COR-L47 (cell line): ENCODE measurements at regions not wholly inside any gene's neighbourhood (a gene's known extent, or its start where the extent isn't known, plus 50 kb on each side); places are given as distances from the start of the nearest gene placed in this dataset.
"Not testable (repeated sequence)": the region's sequence is repeated elsewhere in the genome, so short reads cannot be mapped to it uniquely, and the experiment has no call there.

Experiments
- DNase-seq: peaks from one replicate; lab custom pipeline; 2025; lab: John Stamatoyannopoulos, UW

GRCh38 chr5:98206566-98206965, 566.9 kb upstream of the RGMB start:
- DNase-seq = no peak

GRCh38 chr5:98209418-98209817, 564.0 kb upstream of the RGMB start:
- no peak for DNase-seq

GRCh38 chr5:98214240-98215051, 559.0 kb upstream of the RGMB start:
- DNase-seq = no peak

GRCh38 chr5:98217138-98217537, 556.3 kb upstream of the RGMB start:
- no peak for DNase-seq

GRCh38 chr5:98218838-98219237, 554.6 kb upstream of the RGMB start:
- DNase-seq = no peak

- DNase-seq = no peak
Measured at GRCh38 chr5:98227489-98227888, 546.0 kb upstream of the RGMB start.

GRCh38 chr5:98231089-98231488, 542.4 kb upstream of the RGMB start:
- DNase-seq = no peak

GRCh38 chr5:98237794-98238193, 535.7 kb upstream of the RGMB start:
- not testable (repeated sequence) for DNase-seq

GRCh38 chr5:98243972-98244371, 529.5 kb upstream of the RGMB start:
- DNase-seq = no peak

- DNase-seq = no peak
Measured at GRCh38 chr5:98248949-98249348, 524.5 kb upstream of the RGMB start.

- no peak for DNase-seq
Measured at GRCh38 chr5:98258939-98259338, 514.5 kb upstream of the RGMB start.

- no peak for DNase-seq
Measured at GRCh38 chr5:98259595-98259994, 513.9 kb upstream of the RGMB start.

- DNase-seq = no peak
Measured at GRCh38 chr5:98263084-98263483, 510.4 kb upstream of the RGMB start.

- DNase-seq = no peak
Measured at GRCh38 chr5:98268162-98268860, 505.2 kb upstream of the RGMB start.

GRCh38 chr5:98275980-98276379, 497.5 kb upstream of the RGMB start:
- DNase-seq = no peak

- no peak for DNase-seq
Measured at GRCh38 chr5:98282521-98282920, 490.9 kb upstream of the RGMB start.

- DNase-seq = no peak
Measured at GRCh38 chr5:98292496-98292895, 481.0 kb upstream of the RGMB start.

- no peak for DNase-seq
Measured at GRCh38 chr5:98296426-98296825, 477.0 kb upstream of the RGMB start.

GRCh38 chr5:98299435-98299834, 474.0 kb upstream of the RGMB start:
- no peak for DNase-seq

GRCh38 chr5:98301547-98301946, 471.9 kb upstream of the RGMB start:
- DNase-seq = no peak

GRCh38 chr5:98307811-98308210, 465.7 kb upstream of the RGMB start:
- DNase-seq = no peak

- DNase-seq = no peak
Measured at GRCh38 chr5:98308231-98308630, 465.2 kb upstream of the RGMB start.

- no peak for DNase-seq
Measured at GRCh38 chr5:98308960-98309359, 464.5 kb upstream of the RGMB start.
